ENCODE measurements at regions not wholly inside any gene's neighbourhood (a gene's known extent, or its start where the extent isn't known, plus 50 kb on each side); places are given as distances from the start of the nearest gene placed in this dataset.

DNA sequence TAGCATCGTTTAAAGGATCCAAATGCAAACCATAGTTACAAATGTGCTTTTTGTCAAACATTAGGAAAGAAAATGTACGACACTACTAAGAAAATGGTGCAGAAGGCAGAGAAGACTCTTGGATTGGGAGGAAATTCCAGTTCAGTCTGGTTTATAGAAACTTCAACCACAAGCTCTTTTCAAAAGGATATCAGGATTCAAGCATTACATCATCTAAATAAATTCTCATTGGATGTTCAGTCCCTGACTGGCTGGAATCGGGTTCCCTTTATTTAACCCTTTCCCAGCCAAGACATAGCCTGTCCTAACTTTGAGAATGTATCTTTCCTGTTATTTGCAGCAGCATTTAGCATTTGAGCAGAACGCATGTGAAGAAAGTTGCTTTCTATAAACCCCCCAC, 184.6 kb downstream of the LMO4 start:
- no peak for DNase-seq
- H3K27ac ChIP-seq (ENCODE audit: low read length) = no peak overlapping the region
- H3K9me2 ChIP-seq (replicated peaks; ENCODE audit: insufficient read depth, low read length) = no peaks in the 10 kb centered on the region
- no peak for TF ChIP-seq EZH2 (optimal IDR thresholded peaks at IDR 0.05; ENCODE audit: low read depth, low read length)
- no peaks in the 10 kb centered on the region for H3K9me3 ChIP-seq (replicated peaks; ENCODE audit: insufficient read depth, low read length)
- no peaks in the 10 kb centered on the region for H3K79me2 ChIP-seq (ENCODE audit: low read length)
- no peaks in the 10 kb centered on the region for H3F3A ChIP-seq (ENCODE audit: insufficient read depth, low read length)
- no peaks in the 10 kb centered on the region for H4K20me1 ChIP-seq (ENCODE audit: insufficient read depth, low read length)
- H3K4me1 ChIP-seq (ENCODE audit: low read length) = no peaks in the 10 kb centered on the region
- H3K4me2 ChIP-seq (ENCODE audit: low read depth, low read length) = no peak overlapping the region
- no peak overlapping the region for H3K4me3 ChIP-seq (ENCODE audit: low read length)
- no peaks in the 10 kb centered on the region for H3K36me3 ChIP-seq (replicated peaks; ENCODE audit: insufficient read depth, low read length)
- no peaks in the 10 kb centered on the region for H3K27me3 ChIP-seq (replicated peaks; ENCODE audit: insufficient read depth, low read length)
- no peak overlapping the region for H2AFZ ChIP-seq (ENCODE audit: low read length)
- H3K9ac ChIP-seq (ENCODE audit: low read length) = no peak overlapping the region

GRCh38 chr1:87513966-87514660, 185.4 kb downstream of the LMO4 start:
- Histone ChIP-seq H4K20me1 (ENCODE audit: insufficient read depth, low read length) (no peaks in the 10 kb centered on the region), H3K9me3 (replicated peaks; ENCODE audit: insufficient read depth, low read length) (no peaks in the 10 kb centered on the region), H3K4me1 (ENCODE audit: low read length) (no peaks in the 10 kb centered on the region), H3K9ac (ENCODE audit: low read length) (no peak overlapping the region), H3K4me3 (ENCODE audit: low read length) (no peak overlapping the region), H3K27me3 (replicated peaks; ENCODE audit: insufficient read depth, low read length) (no peaks in the 10 kb centered on the region), H3K27ac (ENCODE audit: low read length) (no peak overlapping the region), H3K4me2 (ENCODE audit: low read depth, low read length) (no peak overlapping the region), H3K79me2 (ENCODE audit: low read length) (no peaks in the 10 kb centered on the region), H3K9me2 (replicated peaks; ENCODE audit: insufficient read depth, low read length) (no peaks in the 10 kb centered on the region), H2AFZ (ENCODE audit: low read length) (no peak overlapping the region), H3F3A (ENCODE audit: insufficient read depth, low read length) (no peaks in the 10 kb centered on the region), H3K36me3 (replicated peaks; ENCODE audit: insufficient read depth, low read length) (no peaks in the 10 kb centered on the region)
- TF ChIP-seq EZH2 (optimal IDR thresholded peaks at IDR 0.05; ENCODE audit: low read depth, low read length) (no peak), CTCF (IDR thresholded peaks at IDR 0.05; ENCODE audit: low read length) (no peak), EZH2phosphoT487 (IDR thresholded peaks at IDR 0.05; ENCODE audit: low read length) (no peak)
- DNase-seq = no peak

GRCh38 chr1:87515781-87516180, 187.1 kb downstream of the LMO4 start:
- no peak for DNase-seq
- H3K4me3 ChIP-seq (ENCODE audit: low read length) = no peak overlapping the region
- H3K4me2 ChIP-seq (ENCODE audit: low read depth, low read length) = no peak overlapping the region
- no peak overlapping the region for H3K27ac ChIP-seq (ENCODE audit: low read length)
- no peak overlapping the region for H2AFZ ChIP-seq (ENCODE audit: low read length)
- H3K9me3 ChIP-seq (replicated peaks; ENCODE audit: insufficient read depth, low read length) = no peaks in the 10 kb centered on the region
- no peaks in the 10 kb centered on the region for H3K4me1 ChIP-seq (ENCODE audit: low read length)
- no peaks in the 10 kb centered on the region for H3K36me3 ChIP-seq (replicated peaks; ENCODE audit: insufficient read depth, low read length)
- no peak for TF ChIP-seq EZH2 (optimal IDR thresholded peaks at IDR 0.05; ENCODE audit: low read depth, low read length)
- no peak for TF ChIP-seq CTCF (IDR thresholded peaks at IDR 0.05; ENCODE audit: low read length)
- no peak for TF ChIP-seq EZH2phosphoT487 (IDR thresholded peaks at IDR 0.05; ENCODE audit: low read length)
- H4K20me1 ChIP-seq (ENCODE audit: insufficient read depth, low read length) = no peaks in the 10 kb centered on the region
- no peaks in the 10 kb centered on the region for H3F3A ChIP-seq (ENCODE audit: insufficient read depth, low read length)
- H3K9me2 ChIP-seq (replicated peaks; ENCODE audit: insufficient read depth, low read length) = no peaks in the 10 kb centered on the region
- no peaks in the 10 kb centered on the region for H3K27me3 ChIP-seq (replicated peaks; ENCODE audit: insufficient read depth, low read length)
- no peaks in the 10 kb centered on the region for H3K79me2 ChIP-seq (ENCODE audit: low read length)
- H3K9ac ChIP-seq (ENCODE audit: low read length) = no peak overlapping the region

DNA sequence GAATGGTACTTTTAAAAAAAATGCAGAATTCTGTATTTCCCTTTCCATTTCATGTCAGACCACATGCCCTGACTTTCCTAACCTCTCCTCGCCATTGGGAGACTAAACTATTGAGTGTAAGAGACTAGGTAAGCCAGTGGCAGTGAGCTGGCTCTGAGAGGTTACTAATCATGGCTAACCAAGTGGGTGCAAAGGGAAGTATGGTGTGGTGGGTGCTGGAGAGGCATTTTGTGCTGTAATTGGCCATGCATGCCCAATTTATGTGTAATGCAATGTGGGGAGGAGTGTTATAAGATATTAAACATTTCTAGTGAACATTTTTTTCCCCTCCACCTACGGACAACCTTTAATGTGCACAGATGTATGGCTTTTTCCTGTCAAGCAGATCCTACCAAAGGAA, 190.1 kb downstream of the LMO4 start:
- DNase-seq = no peak
- no peaks in the 10 kb centered on the region for H3K79me2 ChIP-seq (ENCODE audit: low read length)
- no peak overlapping the region for H3K27ac ChIP-seq (ENCODE audit: low read length)
- H3K4me3 ChIP-seq (ENCODE audit: low read length) = no peak overlapping the region
- H2AFZ ChIP-seq (ENCODE audit: low read length) = no peak overlapping the region
- H3F3A ChIP-seq (ENCODE audit: insufficient read depth, low read length) = no peaks in the 10 kb centered on the region
- H3K4me1 ChIP-seq (ENCODE audit: low read length) = no peaks in the 10 kb centered on the region
- no peak overlapping the region for H3K4me2 ChIP-seq (ENCODE audit: low read depth, low read length)
- TF ChIP-seq CTCF (IDR thresholded peaks at IDR 0.05; ENCODE audit: low read length) (no peak), EZH2phosphoT487 (IDR thresholded peaks at IDR 0.05; ENCODE audit: low read length) (no peak), EZH2 (optimal IDR thresholded peaks at IDR 0.05; ENCODE audit: low read depth, low read length) (no peak)
- no peaks in the 10 kb centered on the region for H4K20me1 ChIP-seq (ENCODE audit: insufficient read depth, low read length)
- H3K9me3 ChIP-seq (replicated peaks; ENCODE audit: insufficient read depth, low read length) = no peaks in the 10 kb centered on the region
- no peak overlapping the region for H3K9ac ChIP-seq (ENCODE audit: low read length)
- H3K27me3 ChIP-seq (replicated peaks; ENCODE audit: insufficient read depth, low read length) = no peaks in the 10 kb centered on the region
- H3K9me2 ChIP-seq (replicated peaks; ENCODE audit: insufficient read depth, low read length) = no peaks in the 10 kb centered on the region
- no peaks in the 10 kb centered on the region for H3K36me3 ChIP-seq (replicated peaks; ENCODE audit: insufficient read depth, low read length)
